HEK293 (cell line): ENCODE measurements at regions not wholly inside any gene's neighbourhood (a gene's known extent, or its start where the extent isn't known, plus 50 kb on each side); places are given as distances from the start of the nearest gene placed in this dataset.

ENCODE experiments used
- CTCF ChIA-PET: fragments of 350-600 bp; formaldehyde crosslinking; extraction: SDS; loops from one replicate; lab custom pipeline; 2021; ENCODE audit warnings: antibody characterized with exemption; lab: Yijun Ruan, JAX
- POLR2A ChIA-PET: fragments of 300-600 bp; formaldehyde crosslinking; extraction: SDS; loops from one replicate; lab custom pipeline; 2020; ENCODE audit warnings: antibody characterized with exemption, inconsistent platforms; lab: Yijun Ruan, JAX
- H3K27ac ChIP-seq: fragments of 200-500 bp; sonication (Bioruptor generic); 2 replicates; pipeline ENCODE4 v1.5.1; 2014; ENCODE audit warnings: low read depth, low read length, control low read depth, inconsistent platforms; ENCODE audit errors: extremely low read depth
- H3K36me3 ChIP-seq, 2 experiments: fragments of 200-500 bp in 1 of 2; sonication (Bioruptor generic) in 1 of 2; 1 replicate in 1 of 2; 2 replicates in 1 of 2; pipeline ENCODE4 v1.5.1; 2014 to 2017; ENCODE audit warnings: inconsistent platforms in 2 of 2, low read length in 2 of 2; ENCODE audit not compliant: control insufficient read depth in 2 of 2, insufficient read depth in 1 of 2
- H3K4me1 ChIP-seq: fragments of 200-500 bp; sonication (Bioruptor generic); 2 replicates; pipeline ENCODE4 v1.5.1; 2014; ENCODE audit warnings: mild to moderate bottlenecking, low read length, inconsistent platforms; ENCODE audit not compliant: control insufficient read depth, insufficient read depth
- H3K4me3 ChIP-seq: 2 replicates; pipeline ENCODE4 v1.5.1; 2011; ENCODE audit warnings: low read depth, mild to moderate bottlenecking, control low read depth, low read length, moderate library complexity
- H3K9me3 ChIP-seq: fragments of 200-500 bp; sonication (Bioruptor generic); 2 replicates; pipeline ENCODE4 v1.5.1; 2014; ENCODE audit warnings: low read depth, low read length, inconsistent platforms; ENCODE audit not compliant: control insufficient read depth, insufficient read depth
- GLI2 ChIP-seq: fragments of 450-650 bp; formaldehyde crosslinking; IDR thresholded peaks from 2 replicates; pipeline ENCODE4; 2017; ENCODE audit warnings: missing biosample characterization, missing genetic modification characterization, low read depth, borderline replicate concordance
- HOXA7 ChIP-seq: sonication (generic); formaldehyde crosslinking; IDR thresholded peaks from 2 replicates; pipeline ENCODE4 v1.8.1; 2022; ENCODE audit warnings: missing genetic modification reagents, borderline replicate concordance
- KLF1 ChIP-seq: fragments of 450-650 bp; formaldehyde crosslinking; IDR thresholded peaks from 2 replicates; pipeline ENCODE4 v1.5.1; 2016; ENCODE audit warnings: missing biosample characterization, missing genetic modification characterization
- REST ChIP-seq: fragments of 450-650 bp; formaldehyde crosslinking; IDR thresholded peaks from 2 replicates; pipeline ENCODE4 v1.5.1; 2016; ENCODE audit warnings: missing biosample characterization, missing genetic modification characterization
- SALL2 ChIP-seq: fragments of 450-650 bp; formaldehyde crosslinking; IDR thresholded peaks from 2 replicates; pipeline ENCODE4 v1.5.0; 2017; ENCODE audit warnings: missing biosample characterization, mild to moderate bottlenecking, missing genetic modification characterization, borderline replicate concordance
- SCRT2 ChIP-seq: fragments of 450-650 bp; formaldehyde crosslinking; IDR thresholded peaks from 2 replicates; pipeline ENCODE4 v1.5.1; 2016; ENCODE audit warnings: missing biosample characterization, missing genetic modification characterization
- ZBTB11 ChIP-seq: fragments of 450-650 bp; formaldehyde crosslinking; conservative IDR thresholded peaks from 2 replicates; pipeline ENCODE4 v1.5.1; 2016; ENCODE audit warnings: low read depth, missing biosample characterization, missing genetic modification characterization
- ZBTB6 ChIP-seq: fragments of 450-650 bp; formaldehyde crosslinking; IDR thresholded peaks from 2 replicates; pipeline ENCODE4 v1.5.1; 2017; ENCODE audit warnings: missing biosample characterization, missing genetic modification characterization
- ZNF148 ChIP-seq: fragments of 450-650 bp; formaldehyde crosslinking; IDR thresholded peaks from 2 replicates; pipeline ENCODE4 v1.5.0; 2017; ENCODE audit warnings: missing biosample characterization, missing genetic modification characterization, borderline replicate concordance
- ZNF23 ChIP-seq: fragments of 450-650 bp; formaldehyde crosslinking; IDR thresholded peaks from 2 replicates; pipeline ENCODE4 v1.5.1; 2016; ENCODE audit warnings: missing biosample characterization, missing genetic modification characterization, borderline replicate concordance
- ZNF26 ChIP-seq: fragments of 450-650 bp; formaldehyde crosslinking; IDR thresholded peaks from 2 replicates; pipeline ENCODE4 v1.5.1; 2016; ENCODE audit warnings: missing biosample characterization, missing genetic modification characterization
- ZNF398 ChIP-seq: fragments of 450-650 bp; formaldehyde crosslinking; IDR thresholded peaks from 2 replicates; pipeline ENCODE4 v1.5.1; 2017; ENCODE audit warnings: missing biosample characterization, missing genetic modification characterization
- ZNF548 ChIP-seq: fragments of 450-650 bp; formaldehyde crosslinking; IDR thresholded peaks from 2 replicates; pipeline ENCODE4 v1.5.1; 2016; ENCODE audit warnings: missing biosample characterization, missing genetic modification characterization
- ZNF561 ChIP-seq: fragments of 450-650 bp; IDR thresholded peaks from 2 replicates; pipeline ENCODE4 v1.5.1; 2018; ENCODE audit warnings: missing biosample characterization, missing genetic modification characterization, borderline replicate concordance
- ZNF639 ChIP-seq: fragments of 450-650 bp; formaldehyde crosslinking; IDR thresholded peaks from 2 replicates; pipeline ENCODE4 v1.5.1; 2016; ENCODE audit warnings: missing biosample characterization, missing genetic modification characterization
- ZNF654 ChIP-seq: fragments of 450-650 bp; formaldehyde crosslinking; IDR thresholded peaks from 2 replicates; pipeline ENCODE4 v1.5.1; 2016; ENCODE audit warnings: low read depth, missing biosample characterization, missing genetic modification characterization

GRCh38 chr3:134704133-134704532 is 53.3 kb upstream of the KY start:
- ChIA-PET POLR2A (interaction anchor here (0.9 kb wide), 1 partner anchor 640 kb away, joined by 3 read pairs; no protein-coding TSS in a partner anchor), CTCF (no interaction called here)
- Histone ChIP-seq H3K9me3 (no peaks in the 10 kb centered on the region), H3K27ac (no peak overlapping the region), H3K36me3 (no peaks in the 10 kb centered on the region), H3K4me1 (no peaks in the 10 kb centered on the region), H3K4me3 (no peak overlapping the region)
- no peak for TF ChIP-seq SALL2 (tag by site-specific recombination)
- TF ChIP-seq ZNF639 = no peak
- TF ChIP-seq ZNF398 = no peak
- TF ChIP-seq REST (tag by site-specific recombination) = no peak
- TF ChIP-seq ZBTB6 = no peak
- no peak for TF ChIP-seq GLI2
- no peak for TF ChIP-seq HOXA7 (CRISPR knock-in tag)
- no peak for TF ChIP-seq ZNF548 (tag by site-specific recombination)
- no peak for TF ChIP-seq ZNF23 (tag by site-specific recombination)
- TF ChIP-seq ZNF26 (tag by site-specific recombination) = no peak
- no peak for TF ChIP-seq ZBTB11 (tag by site-specific recombination)
- TF ChIP-seq SCRT2 (tag by site-specific recombination) = no peak
- no peak for TF ChIP-seq ZNF654 (tag by site-specific recombination)
- no peak for TF ChIP-seq ZNF561
- TF ChIP-seq ZNF148 (tag by site-specific recombination) = no peak
- TF ChIP-seq KLF1 (tag by site-specific recombination) = no peak
